NCI-H510A (cell line): ENCODE measurements at regions not wholly inside any gene's neighbourhood (a gene's known extent, or its start where the extent isn't known, plus 50 kb on each side); places are given as distances from the start of the nearest gene placed in this dataset.
"Not testable (repeated sequence)": the region's sequence is repeated elsewhere in the genome, so short reads cannot be mapped to it uniquely, and the experiment has no call there.

Experiments used
- DNase-seq: peaks from one replicate; lab custom pipeline; 2025; lab: John Stamatoyannopoulos, UW

DNA sequence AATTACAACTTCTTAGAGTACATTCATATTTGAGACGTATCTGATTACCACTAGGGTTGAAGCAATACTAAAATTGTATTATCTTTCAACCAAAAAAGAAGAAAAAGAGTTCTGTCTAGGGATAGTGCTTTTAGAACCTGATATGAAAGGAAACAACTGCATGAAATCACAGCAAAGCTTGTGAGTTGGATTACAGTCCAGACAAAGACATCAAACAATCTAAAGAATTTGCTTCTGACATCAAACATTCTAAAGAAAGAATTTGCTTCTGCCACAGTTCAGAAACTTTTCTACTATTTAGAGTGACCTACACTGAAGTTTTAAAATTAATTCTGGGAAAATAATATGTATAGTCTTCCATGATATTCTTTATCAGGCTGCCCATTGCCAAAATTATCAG, 1141.1 kb upstream of the ACO1 start:
- no peak for DNase-seq

DNA sequence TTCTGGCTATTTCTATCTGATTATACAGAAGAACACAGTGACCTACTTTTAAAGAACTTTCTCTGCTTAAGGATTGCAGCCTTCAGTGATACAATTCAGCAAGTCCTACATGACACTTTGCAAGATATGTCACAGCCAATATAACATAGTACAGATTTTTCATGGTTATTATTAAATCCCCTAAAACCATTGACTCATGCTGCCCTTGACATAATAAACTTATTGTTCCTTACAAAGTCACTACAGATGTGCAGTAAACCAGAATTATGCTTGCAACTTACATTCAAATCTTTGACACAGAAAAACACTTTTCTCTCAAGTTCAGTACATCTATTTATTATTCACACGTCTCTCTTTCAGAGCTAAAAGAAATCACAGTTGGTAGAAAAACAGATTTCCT, 1136.3 kb upstream of the ACO1 start:
- no peak for DNase-seq

DNA sequence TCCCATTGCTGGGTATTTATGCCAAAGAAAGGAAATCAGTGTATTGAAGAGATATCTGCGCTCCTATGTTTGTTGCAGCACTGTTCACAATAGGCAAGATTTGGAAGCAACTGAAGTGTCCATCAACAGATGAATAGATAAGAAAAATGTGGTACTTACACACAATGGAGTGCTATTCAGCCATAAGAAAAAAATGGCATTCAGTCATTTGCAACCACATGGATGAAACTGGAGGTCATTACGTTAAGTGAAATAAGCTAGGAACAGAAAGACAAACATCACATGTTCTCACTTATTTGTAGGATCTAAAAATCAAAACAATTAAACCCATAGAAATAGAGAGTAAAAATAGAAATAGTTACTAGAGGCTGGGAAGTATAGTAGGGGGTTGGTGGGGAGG, 1133.1 kb upstream of the ACO1 start:
- DNase-seq: no peak

DNA sequence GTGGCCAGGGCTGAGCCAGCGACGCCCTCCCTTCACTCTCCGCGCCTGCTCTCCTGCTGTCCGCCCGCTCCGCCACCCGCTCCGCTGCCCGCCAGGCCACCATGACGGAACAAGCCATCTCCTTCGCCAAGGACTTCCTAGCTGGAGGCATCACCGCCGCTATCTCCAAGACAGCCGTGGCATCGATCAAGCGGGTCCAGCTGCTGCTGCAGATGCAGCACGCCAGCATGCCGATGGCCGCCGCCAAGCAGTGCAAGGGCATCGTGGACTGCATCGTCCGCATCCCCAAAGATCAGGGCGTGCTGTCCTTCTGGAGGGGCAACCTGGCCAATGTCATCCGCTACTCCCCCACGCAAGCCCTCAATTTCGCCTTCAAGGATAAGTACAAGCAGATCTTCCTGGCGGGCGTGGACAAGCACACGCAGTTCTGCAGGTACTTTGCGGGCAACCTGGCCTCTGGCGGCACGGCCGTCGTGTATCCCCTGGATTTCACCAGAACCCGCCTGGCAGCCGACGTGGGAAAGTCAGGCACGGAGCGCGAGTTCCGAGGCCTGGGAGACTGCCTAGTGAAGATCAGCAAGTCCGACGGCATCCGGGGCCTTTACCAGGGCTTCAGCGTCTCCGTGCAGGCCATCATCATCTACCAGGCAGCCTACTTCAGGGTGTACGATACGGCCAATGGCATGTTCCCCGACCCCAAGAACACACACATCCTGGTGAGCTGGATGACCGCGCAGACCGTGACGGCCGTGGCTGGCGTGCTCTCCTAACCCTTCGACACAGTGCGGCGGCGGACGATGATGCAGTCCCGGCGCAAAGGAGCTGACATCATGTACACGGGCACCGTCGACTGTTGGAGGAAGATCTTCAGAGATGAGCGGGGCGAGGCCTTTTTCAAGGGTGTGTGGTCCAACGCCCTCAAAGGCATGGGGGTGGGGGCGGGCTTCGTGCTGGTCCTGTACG, 1130.4 kb upstream of the ACO1 start:
- no peak for DNase-seq

DNA sequence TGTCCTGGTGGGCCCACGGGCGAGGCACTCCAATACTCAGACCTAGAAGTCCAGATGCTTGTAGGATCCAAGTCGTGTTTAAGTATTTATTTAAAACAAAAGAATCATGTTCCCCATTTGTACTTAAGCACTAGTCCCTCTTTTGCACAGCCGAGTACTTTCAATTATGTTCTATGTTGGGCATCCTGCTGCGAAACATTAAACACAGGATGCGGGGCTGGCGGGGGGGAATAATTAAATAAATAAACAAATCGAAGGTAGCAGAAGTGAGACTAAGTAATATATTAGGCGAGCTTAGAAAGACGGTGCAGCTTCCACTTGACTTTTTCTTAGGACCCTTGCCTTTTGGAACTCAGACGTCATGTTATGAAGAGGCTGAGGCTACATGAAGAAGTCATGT, 1129.2 kb upstream of the ACO1 start:
- no peak for DNase-seq

DNA sequence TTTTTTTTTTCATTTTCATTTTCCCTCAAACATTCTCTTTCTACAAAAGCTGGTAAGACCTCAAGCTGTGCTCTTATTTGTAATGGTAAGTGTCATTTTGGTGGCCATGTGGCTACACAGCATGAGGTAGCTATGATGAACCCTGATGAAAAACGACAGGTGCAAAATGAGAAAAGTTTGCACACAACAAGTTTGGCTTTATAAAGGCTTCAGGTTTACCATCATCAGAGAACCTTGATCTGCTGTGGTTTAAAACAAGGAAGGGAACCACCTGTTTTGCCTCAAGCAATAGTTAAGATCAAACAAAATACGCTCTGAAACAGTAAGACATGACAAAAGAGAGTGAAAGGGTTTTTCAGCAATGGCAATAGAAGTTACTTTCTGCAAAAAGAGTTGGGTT, 1124.6 kb upstream of the ACO1 start:
- DNase-seq: no peak

DNA sequence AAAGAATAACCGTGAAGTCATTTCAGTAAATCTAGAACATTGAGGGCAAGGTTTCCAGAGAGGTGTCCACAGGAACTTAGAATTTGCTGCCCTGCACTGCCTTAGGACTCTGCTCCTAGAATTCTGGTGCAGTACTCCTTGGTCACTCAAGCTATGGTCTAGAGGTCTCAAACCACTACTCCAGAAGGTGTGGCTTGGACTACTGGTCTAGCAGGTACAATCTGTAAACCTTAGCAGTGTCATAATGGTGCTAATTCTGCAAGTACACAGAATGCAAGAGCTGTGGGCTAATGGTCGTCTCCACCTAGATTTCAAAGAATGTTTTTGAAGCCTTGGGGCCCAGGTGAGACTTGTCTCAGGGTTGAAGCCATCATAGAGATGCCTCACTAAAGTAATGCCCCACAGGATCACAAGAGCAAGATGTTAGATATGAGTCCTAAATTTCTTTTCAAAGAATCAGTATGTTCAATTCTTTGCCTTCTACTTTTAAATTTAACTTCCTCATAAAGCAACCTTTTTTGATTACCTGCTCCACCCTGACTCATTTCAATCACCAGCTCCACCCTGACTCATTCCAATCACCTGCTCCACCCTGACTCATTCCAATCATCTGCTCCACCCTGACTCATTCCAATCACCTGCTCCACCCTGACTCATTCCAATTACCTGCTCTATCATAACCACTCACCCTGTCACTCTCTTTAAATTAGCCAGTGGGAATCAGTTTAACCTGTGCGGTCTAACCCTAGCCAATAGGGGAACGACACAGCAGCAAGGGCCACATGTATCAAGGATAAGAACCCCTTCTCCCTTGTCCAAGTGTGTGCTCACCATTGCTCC, 1111.8 kb upstream of the ACO1 start:
- no peak for DNase-seq

DNA sequence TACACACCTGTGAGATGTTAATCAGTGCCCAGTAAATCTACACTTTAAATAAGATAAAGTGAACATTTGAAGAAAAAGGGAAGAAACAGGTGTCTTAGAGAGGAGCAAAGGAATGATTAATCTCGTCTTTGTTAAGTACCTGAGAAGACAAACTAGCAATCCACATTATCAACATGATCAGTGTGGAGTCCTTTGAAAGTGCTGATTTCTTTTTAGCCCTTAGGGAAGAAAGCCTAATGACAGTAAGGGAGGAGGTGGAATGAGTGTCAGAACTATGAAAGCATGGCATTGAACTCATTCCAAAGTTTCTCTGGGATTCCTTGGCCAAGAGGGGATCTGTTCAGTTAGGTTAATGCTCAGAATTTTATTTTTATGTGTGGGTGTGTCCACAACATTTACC, 1109.0 kb upstream of the ACO1 start:
- DNase-seq: no peak

DNA sequence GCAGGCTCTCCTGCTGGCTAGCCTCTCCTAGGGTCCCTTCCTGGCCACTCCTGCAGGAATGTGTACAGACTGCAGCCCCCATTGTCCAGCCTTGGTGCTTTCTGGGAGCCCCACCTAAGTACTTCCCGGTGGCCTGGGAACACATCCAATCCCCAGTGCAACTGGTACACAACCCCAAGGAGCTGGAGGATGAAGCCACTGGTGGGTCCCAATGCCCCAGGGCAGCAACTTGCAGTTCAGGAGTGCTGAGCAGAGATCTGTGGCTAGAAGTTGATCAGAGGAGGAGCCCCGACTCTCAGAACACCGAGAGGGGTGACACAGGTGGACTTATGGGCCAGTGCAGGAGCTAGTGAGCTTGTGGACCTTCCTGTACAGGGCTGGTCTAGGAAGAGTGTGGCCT, 1093.7 kb upstream of the ACO1 start:
- no peak for DNase-seq

DNA sequence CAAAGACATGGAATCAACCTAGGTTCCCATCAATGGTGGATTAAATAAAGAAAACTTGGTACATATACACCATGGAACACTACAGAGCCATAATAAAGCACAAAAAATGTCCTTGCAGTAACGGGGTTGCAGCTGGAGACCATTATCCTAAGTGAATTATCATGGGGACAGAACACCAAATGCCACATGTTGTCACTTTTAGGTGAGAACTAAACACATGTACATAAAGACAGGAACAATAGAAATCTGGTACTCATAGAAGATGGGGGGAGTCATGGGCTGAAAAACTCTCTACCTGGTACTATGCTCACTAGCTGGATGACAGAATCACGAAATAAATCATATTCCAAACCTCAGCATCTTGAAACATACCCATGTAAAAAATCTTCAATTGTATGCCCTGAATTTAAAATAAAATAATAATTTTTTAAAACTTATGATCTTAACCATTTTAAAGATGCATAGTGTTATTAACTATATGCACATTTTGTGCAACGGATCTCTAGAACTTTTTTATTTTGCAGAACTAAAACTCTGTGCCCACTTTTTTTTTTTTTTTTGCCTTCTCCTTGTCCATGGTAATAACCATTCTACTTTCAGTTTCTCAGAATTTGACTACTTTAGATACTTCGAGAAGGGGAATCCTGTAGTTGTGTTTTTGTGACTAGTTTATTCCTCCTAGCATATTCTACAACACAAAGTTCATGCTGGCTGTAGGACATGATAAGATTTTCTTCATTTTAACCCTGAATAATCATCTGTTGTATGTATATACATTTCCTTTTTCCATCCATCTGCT, 1081.6 kb upstream of the ACO1 start:
- no peak for DNase-seq

DNA sequence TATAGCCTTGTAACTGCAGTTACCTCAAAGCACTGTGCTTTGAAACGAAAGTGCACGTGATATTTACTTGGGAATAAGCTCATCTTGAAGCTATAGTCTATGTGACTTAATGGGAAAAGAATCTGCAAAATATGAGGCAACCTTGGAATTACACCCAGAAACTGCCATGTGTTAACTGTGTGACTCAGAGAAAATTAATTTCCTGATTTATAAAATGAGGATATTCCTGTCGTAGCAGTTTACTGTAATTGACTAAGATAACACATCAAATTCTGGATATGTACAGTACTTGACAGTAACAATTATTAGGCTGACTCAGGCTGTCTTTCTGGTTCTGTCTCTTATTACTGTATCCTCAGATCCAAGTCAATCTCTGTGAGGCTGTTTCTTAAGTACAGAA, 1079.9 kb upstream of the ACO1 start:
- DNase-seq: no peak

DNA sequence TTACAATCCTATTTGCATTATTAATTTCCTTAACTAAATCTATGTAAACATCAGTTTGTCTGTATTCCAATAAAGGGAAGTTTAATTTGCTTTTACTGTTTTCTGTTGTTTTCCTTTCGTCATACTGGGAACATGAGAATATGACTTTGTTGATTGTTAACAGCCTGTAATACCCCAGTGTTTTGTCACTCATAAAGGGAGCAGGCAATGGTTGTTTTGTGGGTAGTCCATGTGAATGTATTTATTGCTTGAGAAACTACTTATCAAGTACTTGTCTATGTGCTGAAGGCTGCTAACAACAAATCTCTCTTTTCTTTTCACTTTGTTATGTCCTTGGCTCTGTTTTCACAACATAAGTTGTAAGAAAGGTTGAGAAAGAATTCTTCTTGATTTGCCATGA, 1070.2 kb upstream of the ACO1 start:
- no peak for DNase-seq

DNA sequence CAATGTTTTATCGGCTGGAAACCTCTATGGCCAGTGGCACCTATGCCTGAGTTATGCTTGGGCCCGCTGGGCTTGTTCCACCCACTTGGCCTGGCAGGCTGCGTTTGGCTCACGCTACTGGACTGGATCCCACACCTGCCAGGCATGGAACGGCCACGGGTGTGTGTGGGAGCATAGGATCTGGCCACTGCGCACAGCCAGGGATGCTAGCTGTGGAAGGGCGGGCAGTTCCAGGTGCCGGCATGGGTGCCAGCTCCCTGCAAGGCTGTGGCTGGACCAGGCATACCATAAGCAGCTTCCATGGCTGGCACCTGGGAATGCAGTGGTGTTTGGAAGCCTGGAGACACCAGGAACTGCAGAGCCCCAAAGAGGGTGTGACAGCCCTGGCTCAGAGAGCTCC, 1063.9 kb upstream of the ACO1 start:
- DNase-seq: no peak

DNA sequence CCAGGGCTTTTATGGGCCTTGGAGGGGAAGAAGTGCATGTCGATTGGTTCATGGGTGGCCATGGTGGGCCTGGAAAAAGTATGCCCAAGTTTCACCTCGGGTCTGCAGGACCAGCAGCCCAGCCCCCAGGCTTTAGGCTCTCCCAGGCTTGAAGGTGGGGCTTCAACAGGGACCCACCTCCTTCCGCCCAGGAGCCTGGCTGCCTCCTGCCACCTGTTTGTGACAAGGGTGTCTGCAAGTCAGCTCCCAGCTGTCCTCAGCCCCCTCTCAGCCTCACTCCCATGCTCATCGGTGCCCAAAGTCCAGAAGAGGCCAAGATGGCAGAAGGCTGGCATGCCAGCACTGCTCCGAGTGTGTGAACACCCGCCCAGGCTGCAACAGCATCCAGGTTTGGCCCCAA, 1063.2 kb upstream of the ACO1 start:
- no peak for DNase-seq

DNA sequence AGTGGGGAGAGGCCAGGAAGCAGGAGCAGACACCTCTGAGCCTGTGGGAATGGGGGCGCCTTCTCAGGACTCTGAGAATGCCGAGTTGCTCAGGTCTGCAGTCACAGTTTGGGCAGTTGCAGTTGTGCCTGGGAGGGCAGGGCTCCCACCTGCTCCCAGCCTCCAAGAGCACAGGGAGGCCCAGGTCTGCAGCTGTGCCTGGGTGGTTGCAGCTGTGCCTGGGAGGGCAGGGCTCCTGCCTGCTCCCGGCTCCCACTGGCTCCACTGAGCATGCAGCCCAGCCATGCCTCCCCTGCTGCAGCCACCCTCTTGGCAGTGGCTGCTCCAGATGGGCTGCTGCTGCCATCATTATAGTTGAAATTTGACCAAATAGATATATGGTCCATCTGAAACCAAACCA, 1062.8 kb upstream of the ACO1 start:
- DNase-seq: no peak

DNA sequence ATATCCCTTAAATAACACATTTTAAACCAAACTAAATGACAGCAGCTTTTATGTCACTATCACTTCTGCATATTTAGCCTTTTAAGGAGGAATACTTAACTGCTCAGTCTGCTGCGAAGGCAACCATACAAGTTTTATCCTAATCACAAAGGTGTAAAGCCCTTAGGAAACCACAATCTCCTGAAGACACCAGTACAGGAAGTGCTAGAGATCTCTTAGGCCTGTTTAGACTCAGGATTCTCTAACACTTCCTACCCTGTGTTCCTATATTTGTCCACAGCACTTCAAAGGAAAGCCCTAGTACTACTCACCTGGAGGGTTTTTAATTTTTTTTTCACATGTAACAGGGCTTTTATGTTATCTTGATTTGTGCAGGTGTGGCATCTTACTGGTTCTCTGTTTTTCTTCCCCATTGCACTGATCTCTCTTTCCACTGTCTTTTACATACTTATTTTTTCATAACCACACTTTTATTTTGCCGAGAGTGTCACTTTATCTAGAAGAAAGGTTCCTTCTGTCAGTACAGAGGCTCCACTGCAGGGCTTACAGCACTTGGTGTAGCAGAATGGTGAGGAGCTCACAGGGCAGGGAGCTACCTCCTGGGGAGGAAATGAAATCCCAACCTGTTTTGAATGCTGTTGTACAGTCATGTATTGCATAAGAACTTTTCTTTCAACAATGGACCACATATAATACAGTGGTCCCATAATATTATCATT, 1060.6 kb upstream of the ACO1 start:
- no peak for DNase-seq

DNA sequence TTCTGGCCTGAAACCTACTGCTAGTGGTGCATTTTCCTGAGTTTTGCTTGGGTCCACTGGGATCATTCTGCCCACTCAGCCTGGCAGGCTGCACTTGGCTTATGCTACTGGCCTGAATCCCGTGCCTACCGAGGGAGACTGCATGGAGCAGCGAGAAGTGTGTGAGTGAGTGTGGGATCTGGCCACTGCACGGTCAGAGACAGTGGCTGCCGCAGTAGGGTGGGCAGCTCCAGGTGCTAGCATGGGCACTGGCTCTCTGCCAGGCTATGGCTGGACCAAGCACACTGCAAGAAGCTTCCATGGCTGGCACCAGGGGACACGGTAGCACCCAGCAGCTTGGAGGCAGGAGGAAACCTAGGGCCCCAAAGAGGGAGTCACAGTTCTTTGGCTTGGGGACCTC, 1058.7 kb upstream of the ACO1 start:
- no peak for DNase-seq

DNA sequence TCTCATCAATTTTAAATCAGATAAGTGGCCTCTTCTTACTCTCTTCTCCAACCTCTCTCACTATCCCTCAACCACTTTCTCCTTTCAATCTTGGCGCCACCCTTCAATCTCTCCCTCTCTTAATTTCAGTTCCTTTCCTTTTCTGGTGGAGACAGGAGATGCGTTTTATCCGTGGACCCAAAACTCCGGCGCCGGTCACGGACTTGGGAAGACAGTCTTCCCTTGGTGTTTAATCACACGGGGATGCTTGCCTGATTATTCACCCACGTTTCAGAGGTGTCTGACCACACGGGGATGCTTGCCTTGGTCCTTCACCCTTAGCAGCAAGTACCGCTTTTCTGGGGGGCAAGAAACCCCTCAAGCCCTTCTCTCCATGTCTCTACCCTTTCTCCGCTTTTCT, 1057.6 kb upstream of the ACO1 start:
- DNase-seq: not testable (repeated sequence)

DNA sequence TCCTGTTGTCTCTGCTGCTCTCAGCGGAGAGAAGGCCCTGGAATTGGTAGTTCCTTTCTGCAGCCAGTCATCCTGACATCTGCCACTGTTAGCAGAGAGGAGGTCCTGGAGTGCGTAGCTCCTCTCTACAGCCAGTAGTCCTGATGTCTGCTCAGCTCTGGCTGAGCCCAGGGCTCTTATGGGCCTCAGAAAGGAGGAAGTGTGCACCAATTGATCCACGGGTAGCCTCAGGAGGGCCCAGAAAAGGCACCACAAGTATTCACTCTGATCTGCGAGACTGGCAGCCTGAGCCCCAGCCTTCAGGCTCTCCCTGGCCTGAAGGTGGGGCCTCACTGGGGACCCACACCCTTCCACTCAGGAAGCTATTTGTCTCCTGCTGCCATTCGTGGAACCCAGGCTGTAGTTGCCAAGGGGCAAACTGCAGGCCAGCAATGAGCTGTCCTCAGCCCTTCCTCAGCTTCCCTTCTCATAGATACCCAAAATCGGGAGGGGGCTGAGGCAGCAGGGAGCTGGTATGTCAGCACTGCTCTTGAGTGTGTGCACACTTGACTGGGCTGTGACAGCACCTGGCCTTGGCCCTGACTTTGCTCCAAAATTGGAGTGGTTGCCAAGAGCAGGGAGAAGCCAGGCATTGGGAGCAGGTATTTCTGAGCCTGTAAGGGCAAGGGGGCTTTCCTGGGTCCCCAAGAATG, 1049.5 kb upstream of the ACO1 start:
- no peak for DNase-seq

DNA sequence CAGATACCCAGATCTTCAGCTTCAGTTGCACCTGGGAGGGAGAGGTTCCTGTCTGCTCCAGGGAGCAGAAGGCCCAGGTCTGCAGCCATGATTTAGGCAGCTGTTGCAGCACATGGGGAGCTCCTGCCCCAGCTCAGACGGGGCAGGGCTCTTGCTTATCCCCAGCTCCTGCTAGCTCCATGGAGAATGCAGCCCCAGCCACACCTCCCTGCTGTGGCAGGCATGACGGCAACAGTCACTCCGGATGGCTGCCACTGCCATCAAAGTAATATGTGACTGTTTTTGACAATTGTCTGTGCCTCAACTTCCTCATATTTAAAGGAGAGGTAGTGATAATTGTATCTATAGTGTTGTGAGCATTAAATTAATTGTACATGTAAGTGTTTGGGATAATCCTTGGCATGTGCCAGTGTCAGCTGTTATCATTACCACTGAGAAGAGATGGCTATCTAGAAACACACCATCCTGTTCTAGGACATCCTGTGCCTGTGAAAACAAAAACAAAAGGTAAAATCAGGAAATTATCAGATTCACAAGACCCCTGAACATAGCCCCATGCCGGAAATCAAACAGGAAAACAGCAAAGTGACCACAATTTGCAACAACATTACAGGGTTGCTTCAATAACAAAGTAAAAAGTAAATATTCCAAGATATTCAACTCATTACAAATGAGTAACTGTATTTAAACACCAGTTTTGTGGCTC, 1048.8 kb upstream of the ACO1 start:
- no peak for DNase-seq
